ENCODE measurements at regions not wholly inside any gene's neighbourhood (a gene's known extent, or its start where the extent isn't known, plus 50 kb on each side); places are given as distances from the start of the nearest gene placed in this dataset.

DNA sequence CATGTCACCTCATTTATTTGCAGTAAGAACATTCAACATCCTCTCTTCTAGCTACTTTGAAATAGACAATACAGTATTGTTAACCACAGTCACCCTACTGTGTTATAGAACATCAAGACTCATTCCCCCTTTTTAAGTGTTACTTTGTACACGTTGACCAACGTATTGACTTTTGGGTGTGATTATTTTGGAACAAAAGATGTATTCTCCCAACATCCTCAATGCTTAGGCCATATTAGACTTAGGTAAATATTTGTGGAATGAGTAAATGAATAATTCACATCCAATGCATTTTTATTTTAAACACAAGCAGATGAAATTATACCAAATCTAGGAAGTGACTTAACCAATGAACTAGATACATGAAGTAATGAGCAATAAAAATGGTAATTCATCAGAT, 296.6 kb downstream of the CHRM3 start:
- Histone ChIP-seq H3K56ac (ENCODE audit: extremely low read depth, insufficient read depth, low read length) (no peak overlapping the region), H3K36me3 (ENCODE audit: control insufficient read depth, insufficient read depth, low read length) (no peaks in the 10 kb centered on the region), H3K18ac (ENCODE audit: low read depth, low read length) (no peak overlapping the region), H3K4me1 (ENCODE audit: control insufficient read depth, insufficient read depth, low read length) (no peaks in the 10 kb centered on the region), H2AFZ (replicated peaks; ENCODE audit: low read length, poor library complexity) (no peak overlapping the region), H2BK120ac (ENCODE audit: low read depth, low read length) (no peak overlapping the region), H2BK5ac (ENCODE audit: low read depth, low read length, poor library complexity, severe bottlenecking) (no peak overlapping the region), H2BK20ac (ENCODE audit: low read depth, low read length) (no peak overlapping the region), H3K79me1 (ENCODE audit: low read depth in 1 of 2, low read length in 2 of 2) (no peaks in the 10 kb centered on the region), H2BK15ac (ENCODE audit: low read depth, low read length) (no peak overlapping the region), H4K91ac (ENCODE audit: insufficient read depth, low read depth, low read length) (no peak overlapping the region), H2AK5ac (ENCODE audit: low read depth, low read length) (no peak overlapping the region), H3K14ac (replicated peaks; ENCODE audit: low read depth, low read length) (no peak overlapping the region), H3K4me2 (ENCODE audit: low read depth, low read length) (no peak overlapping the region), H2AK9ac (replicated peaks; ENCODE audit: low read depth, low read length, poor library complexity) (no peak overlapping the region), H3K27me3 (ENCODE audit: control insufficient read depth, insufficient read depth, low read length) (no peaks in the 10 kb centered on the region), H4K20me1 (ENCODE audit: insufficient read depth, low read length) (no peaks in the 10 kb centered on the region), H3K23ac (ENCODE audit: low read depth, low read length) (no peak overlapping the region), H3K9me1 (ENCODE audit: insufficient read depth, low read length) (no peaks in the 10 kb centered on the region), H3K27ac (ENCODE audit: insufficient read depth, low read length) (no peak overlapping the region), H4K5ac (ENCODE audit: low read depth, low read length) (no peak overlapping the region), H3K9ac (ENCODE audit: low read depth, low read length) (no peak overlapping the region), H3K9me3 (ENCODE audit: control insufficient read depth, insufficient read depth, low read length) (peaks cover 5% of the 10 kb centered on the region; the same call in 1 of the 2 replicates), H3K4me3 (ENCODE audit: insufficient read depth, low read depth, low read length) (no peak overlapping the region), H4K8ac (ENCODE audit: low read depth in 2 of 2, low read length in 2 of 2) (no peak overlapping the region), H3K4ac (ENCODE audit: low read depth, low read length) (no peak overlapping the region)
- no peak for DNase-seq
- dilution Hi-C loops (cut with HindIII; ENCODE audit: low sequenced_read_pairs, unreplicated experiment) (no loop called here), intact Hi-C loops (cut with micrococcal nuclease) (no loop called here), in situ Hi-C loops (cut with MboI; ENCODE audit: low sequenced_read_pairs) (no loop called here)
- ChIA-PET CTCF (no interaction called here), POLR2A (ENCODE audit: unreplicated experiment) (no interaction called here)
- no peak for ATAC-seq (ENCODE audit: low read depth)
- WGBS, 2 experiments (ENCODE audit: extremely low coverage in 2 of 2, insufficient read length in 1 of 2): no CpG with 5 or more reads among the region's 2 CpGs
- BruUV-seq (replicated peaks): no TSS peak
- TF ChIP-seq MAZ (IDR thresholded peaks at IDR 0.05; ENCODE audit: borderline replicate concordance, low read depth, low read length) (no peak), BHLHE40 (IDR thresholded peaks at IDR 0.05; ENCODE audit: low read depth, low read length) (no peak), NFE2L2 (IDR thresholded peaks at IDR 0.05; ENCODE audit: low read depth, low read length) (no peak), RCOR1 (IDR thresholded peaks at IDR 0.05; ENCODE audit: insufficient replicate concordance, low read length) (no peak), MAFK (IDR thresholded peaks at IDR 0.05; ENCODE audit: low read depth, low read length) (no peak), RAD21 (IDR thresholded peaks at IDR 0.05; ENCODE audit: low read length) (no peak), FOS (IDR thresholded peaks at IDR 0.05; ENCODE audit: low read depth, low read length) (no peak), SMC3 (IDR thresholded peaks at IDR 0.05; ENCODE audit: low read depth, low read length) (no peak), CHD1 (IDR thresholded peaks at IDR 0.05; ENCODE audit: low read depth, low read length) (no peak), ELK1 (IDR thresholded peaks at IDR 0.05; ENCODE audit: borderline replicate concordance, low read depth, low read length) (no peak), CTCF (conservative IDR thresholded peaks at IDR 0.05; ENCODE audit: low read depth, low read length) (no peak), RFX5 (IDR thresholded peaks at IDR 0.05; ENCODE audit: low read depth, low read length) (no peak), POLR2A (IDR thresholded peaks at IDR 0.05; ENCODE audit: low read depth, low read length) (no peak), CEBPB (IDR thresholded peaks at IDR 0.05; ENCODE audit: low read depth, low read length) (no peak), USF2 (IDR thresholded peaks at IDR 0.05; ENCODE audit: low read depth, low read length) (no peak), MXI1 (IDR thresholded peaks at IDR 0.05; ENCODE audit: borderline replicate concordance, low read depth, low read length) (no peak)

Data from IMR-90 (cell line).